ENCODE measurements at regions not wholly inside any gene's neighbourhood (a gene's known extent, or its start where the extent isn't known, plus 50 kb on each side); places are given as distances from the start of the nearest gene placed in this dataset.

DNA sequence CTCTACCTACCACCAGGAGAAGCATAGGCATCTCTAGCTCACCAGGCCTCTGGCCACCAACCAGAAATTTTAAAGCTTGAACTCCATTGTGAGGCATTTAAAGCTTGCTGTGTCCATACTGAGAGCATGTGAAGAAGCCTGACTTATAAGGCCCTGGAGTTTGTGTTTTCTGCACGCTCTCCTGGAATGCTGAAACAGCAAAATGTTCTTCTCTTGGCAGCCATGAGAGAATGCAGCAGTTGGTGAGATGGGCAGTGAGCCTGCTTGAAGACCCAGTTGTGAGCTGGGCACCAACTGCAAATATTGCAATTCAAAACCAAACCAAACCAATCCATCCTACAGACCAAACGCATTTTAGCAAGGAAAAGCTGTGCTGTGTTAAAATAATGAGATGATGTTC, 170.0 kb upstream of the IVNS1ABP start:
- TF ChIP-seq, protein P1, sequence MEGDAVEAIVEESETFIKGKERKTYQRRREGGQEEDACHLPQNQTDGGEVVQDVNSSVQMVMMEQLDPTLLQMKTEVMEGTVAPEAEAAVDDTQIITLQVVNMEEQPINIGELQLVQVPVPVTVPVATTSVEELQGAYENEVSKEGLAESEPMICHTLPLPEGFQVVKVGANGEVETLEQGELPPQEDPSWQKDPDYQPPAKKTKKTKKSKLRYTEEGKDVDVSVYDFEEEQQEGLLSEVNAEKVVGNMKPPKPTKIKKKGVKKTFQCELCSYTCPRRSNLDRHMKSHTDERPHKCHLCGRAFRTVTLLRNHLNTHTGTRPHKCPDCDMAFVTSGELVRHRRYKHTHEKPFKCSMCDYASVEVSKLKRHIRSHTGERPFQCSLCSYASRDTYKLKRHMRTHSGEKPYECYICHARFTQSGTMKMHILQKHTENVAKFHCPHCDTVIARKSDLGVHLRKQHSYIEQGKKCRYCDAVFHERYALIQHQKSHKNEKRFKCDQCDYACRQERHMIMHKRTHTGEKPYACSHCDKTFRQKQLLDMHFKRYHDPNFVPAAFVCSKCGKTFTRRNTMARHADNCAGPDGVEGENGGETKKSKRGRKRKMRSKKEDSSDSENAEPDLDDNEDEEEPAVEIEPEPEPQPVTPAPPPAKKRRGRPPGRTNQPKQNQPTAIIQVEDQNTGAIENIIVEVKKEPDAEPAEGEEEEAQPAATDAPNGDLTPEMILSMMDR (IDR thresholded peaks at IDR 0.05; ENCODE audit: low read depth, low read length, poor library complexity, severe bottlenecking) = no peak
- no peak for TF ChIP-seq EZH2phosphoT487 (IDR thresholded peaks at IDR 0.05; ENCODE audit: borderline replicate concordance, low read length)
